Astrocyte of the cerebellum (primary cell): ENCODE measurements at regions not wholly inside any gene's neighbourhood (a gene's known extent, or its start where the extent isn't known, plus 50 kb on each side); places are given as distances from the start of the nearest gene placed in this dataset.

Experiments
- DNase-seq: peaks from one replicate; pipeline ENCODE4 v3.0.0-alpha.2; 2011; ENCODE audit warnings: low read depth
- H3K4me3 ChIP-seq: 2 replicates; pipeline ENCODE4 v1.5.1; 2011; ENCODE audit warnings: mild to moderate bottlenecking, low read depth, low read length, moderate library complexity
- in situ Hi-C: cut with HindIII; loops from 2 replicates; pipeline ENCODE4 v1.10.0; 2017; ENCODE audit warnings: low sequenced_read_pairs
- TF ChIP-seq, protein P1 (sequence below): IDR thresholded peaks from 2 replicates; pipeline ENCODE4 v1.5.1; 2012; ENCODE audit warnings: low read length, low read depth, moderate library complexity, mild to moderate bottlenecking; ENCODE audit errors: missing control alignments

DNA sequence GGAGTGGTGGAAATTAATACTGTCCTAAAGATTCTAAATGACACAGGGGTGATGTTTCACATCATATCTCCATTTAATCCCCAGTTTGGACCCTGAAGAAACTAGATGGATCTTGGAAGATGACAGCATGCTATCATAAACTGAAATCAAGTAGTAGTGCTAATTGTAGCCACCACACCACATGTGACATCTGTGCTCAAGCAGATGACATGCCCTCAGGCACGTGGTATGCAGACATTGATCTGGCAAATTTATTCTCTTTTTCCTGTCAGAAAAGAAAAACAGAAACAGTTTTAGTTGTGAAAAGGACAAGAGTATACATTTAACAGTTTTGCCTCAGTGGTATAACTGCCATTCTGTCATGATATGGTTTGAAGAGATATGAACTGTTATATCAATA is 52.9 kb upstream of the PGR start:
- no peak for DNase-seq
- in situ Hi-C loops = no loop called here
- TF ChIP-seq, protein P1, sequence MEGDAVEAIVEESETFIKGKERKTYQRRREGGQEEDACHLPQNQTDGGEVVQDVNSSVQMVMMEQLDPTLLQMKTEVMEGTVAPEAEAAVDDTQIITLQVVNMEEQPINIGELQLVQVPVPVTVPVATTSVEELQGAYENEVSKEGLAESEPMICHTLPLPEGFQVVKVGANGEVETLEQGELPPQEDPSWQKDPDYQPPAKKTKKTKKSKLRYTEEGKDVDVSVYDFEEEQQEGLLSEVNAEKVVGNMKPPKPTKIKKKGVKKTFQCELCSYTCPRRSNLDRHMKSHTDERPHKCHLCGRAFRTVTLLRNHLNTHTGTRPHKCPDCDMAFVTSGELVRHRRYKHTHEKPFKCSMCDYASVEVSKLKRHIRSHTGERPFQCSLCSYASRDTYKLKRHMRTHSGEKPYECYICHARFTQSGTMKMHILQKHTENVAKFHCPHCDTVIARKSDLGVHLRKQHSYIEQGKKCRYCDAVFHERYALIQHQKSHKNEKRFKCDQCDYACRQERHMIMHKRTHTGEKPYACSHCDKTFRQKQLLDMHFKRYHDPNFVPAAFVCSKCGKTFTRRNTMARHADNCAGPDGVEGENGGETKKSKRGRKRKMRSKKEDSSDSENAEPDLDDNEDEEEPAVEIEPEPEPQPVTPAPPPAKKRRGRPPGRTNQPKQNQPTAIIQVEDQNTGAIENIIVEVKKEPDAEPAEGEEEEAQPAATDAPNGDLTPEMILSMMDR = no peak
- H3K4me3 ChIP-seq = no peak overlapping the region

- TF ChIP-seq, protein P1 = no peak
- in situ Hi-C loops = no loop called here
- H3K4me3 ChIP-seq = no peak overlapping the region
- no peak for DNase-seq
Measured at GRCh38 chr11:101180481-101180880, 50.9 kb upstream of the PGR start.
